Mesenchymal stem cell (in vitro differentiated cells and primary cell): ENCODE measurements at regions not wholly inside any gene's neighbourhood (a gene's known extent, or its start where the extent isn't known, plus 50 kb on each side); places are given as distances from the start of the nearest gene placed in this dataset.

Experiments
- DNase-seq: peaks from one replicate; pipeline ENCODE4 v3.0.0-alpha.2; 2013
- H2AFZ ChIP-seq: one replicate; pipeline ENCODE4 v1.6.1; 2013; ENCODE audit warnings: low read depth, mild to moderate bottlenecking, control low read depth, inconsistent platforms, low read length, moderate library complexity
- H2AK5ac ChIP-seq: 2 replicates; pipeline ENCODE4 v1.6.1; 2013; ENCODE audit warnings: low read length, moderate library complexity, mild to moderate bottlenecking, inconsistent platforms; ENCODE audit not compliant: severe bottlenecking
- H2BK120ac ChIP-seq: one replicate; pipeline ENCODE4 v1.6.1; 2013; ENCODE audit warnings: low read depth, mild to moderate bottlenecking, inconsistent platforms, low read length, moderate library complexity
- H2BK12ac ChIP-seq, 2 experiments: one replicate each; pipeline ENCODE4 v1.6.1; 2013; ENCODE audit warnings: inconsistent platforms in 2 of 2, low read length in 2 of 2, mild to moderate bottlenecking in 2 of 2, moderate library complexity in 2 of 2, control low read depth in 1 of 2
- H2BK15ac ChIP-seq: one replicate; pipeline ENCODE4 v1.6.1; 2013; ENCODE audit warnings: mild to moderate bottlenecking, low read depth, inconsistent platforms; ENCODE audit not compliant: poor library complexity, severe bottlenecking
- H2BK5ac ChIP-seq: 2 replicates; pipeline ENCODE4 v1.6.1; 2013; ENCODE audit warnings: low read depth, mild to moderate bottlenecking, low read length, control low read depth, inconsistent platforms; ENCODE audit not compliant: poor library complexity, severe bottlenecking
- H3K14ac ChIP-seq, 2 experiments: one replicate each; pipeline ENCODE4 v1.6.1; 2013; ENCODE audit warnings: inconsistent platforms in 2 of 2, low read length in 2 of 2, control low read depth in 1 of 2, mild to moderate bottlenecking in 1 of 2, moderate library complexity in 1 of 2
- H3K18ac ChIP-seq, 2 experiments: one replicate each; pipeline ENCODE4 v1.6.1; 2013; ENCODE audit warnings: inconsistent platforms in 2 of 2, low read length in 2 of 2, control low read depth in 1 of 2, low read depth in 1 of 2, mild to moderate bottlenecking in 1 of 2
- H3K23ac ChIP-seq, 2 experiments: one replicate each; pipeline ENCODE4 v1.6.1; 2013; ENCODE audit warnings: inconsistent platforms in 2 of 2, low read length in 2 of 2, mild to moderate bottlenecking in 2 of 2, moderate library complexity in 2 of 2, control low read depth in 1 of 2
- H3K27ac ChIP-seq: 2 replicates; pipeline ENCODE4 v1.5.1; 2013; ENCODE audit warnings: mild to moderate bottlenecking, moderate library complexity, low read length, control low read depth, inconsistent platforms; ENCODE audit not compliant: poor library complexity, severe bottlenecking
- H3K27me3 ChIP-seq, 2 experiments: 2 replicates each; pipeline versions ENCODE4 v1.6.1 to v1.7.0; 2013; ENCODE audit warnings: low read length in 2 of 2, mild to moderate bottlenecking in 2 of 2, moderate library complexity in 2 of 2, control low read depth in 1 of 2, inconsistent platforms in 1 of 2; ENCODE audit not compliant: control insufficient read depth in 1 of 2, insufficient read depth in 1 of 2
- H3K36me3 ChIP-seq, 2 experiments: 2 replicates each; pipeline versions ENCODE4 v1.6.1 to v1.7.0; 2013; ENCODE audit warnings: low read length in 2 of 2, control low read depth in 1 of 2, inconsistent platforms in 1 of 2, low read depth in 1 of 2, mild to moderate bottlenecking in 1 of 2; ENCODE audit not compliant: insufficient read depth in 2 of 2, control insufficient read depth in 1 of 2
- H3K4ac ChIP-seq, 2 experiments: one replicate each; pipeline ENCODE4 v1.6.1; 2013; ENCODE audit warnings: inconsistent platforms in 2 of 2, low read length in 2 of 2, mild to moderate bottlenecking in 2 of 2, moderate library complexity in 2 of 2, control low read depth in 1 of 2, low read depth in 1 of 2
- H3K4me1 ChIP-seq: 2 replicates; pipeline ENCODE4 v1.6.1; 2013; ENCODE audit warnings: low read depth, low read length, control low read depth; ENCODE audit not compliant: control insufficient read depth, insufficient read depth
- H3K4me2 ChIP-seq: 2 replicates; pipeline ENCODE4 v1.6.1; 2013; ENCODE audit warnings: low read length, mild to moderate bottlenecking, inconsistent platforms; ENCODE audit not compliant: poor library complexity, severe bottlenecking
- H3K4me3 ChIP-seq, 2 experiments: 2 replicates each; pipeline versions ENCODE4 v1.5.1 to v1.7.0; 2013; ENCODE audit warnings: low read length in 2 of 2, mild to moderate bottlenecking in 2 of 2, control low read depth in 1 of 2, low read depth in 1 of 2; ENCODE audit not compliant: insufficient read depth in 1 of 2
- H3K79me1 ChIP-seq: replicated peaks from 2 replicates; pipeline ENCODE4 v1.6.1; 2013; ENCODE audit warnings: mild to moderate bottlenecking, control low read depth, low read length, inconsistent platforms; ENCODE audit not compliant: poor library complexity, severe bottlenecking
- H3K9ac ChIP-seq: 2 replicates; pipeline ENCODE4 v1.7.0; 2013; ENCODE audit warnings: mild to moderate bottlenecking, low read length, moderate library complexity
- H3K9me3 ChIP-seq: 2 replicates; pipeline ENCODE4 v1.7.0; 2013; ENCODE audit warnings: mild to moderate bottlenecking, low read length; ENCODE audit not compliant: control insufficient read depth
- H4K8ac ChIP-seq: one replicate; pipeline ENCODE4 v1.6.1; 2013; ENCODE audit warnings: inconsistent platforms, mild to moderate bottlenecking, low read length, moderate library complexity
- H4K91ac ChIP-seq: one replicate; pipeline ENCODE4 v1.6.1; 2013; ENCODE audit warnings: mild to moderate bottlenecking, low read length, inconsistent platforms
- WGBS: methylation state at CpG from one replicate; pipeline ENCODE4 v1.1.7; 2013; ENCODE audit warnings: mixed read lengths; 5-methylcytosine and 5-hydroxymethylcytosine counted together

DNA sequence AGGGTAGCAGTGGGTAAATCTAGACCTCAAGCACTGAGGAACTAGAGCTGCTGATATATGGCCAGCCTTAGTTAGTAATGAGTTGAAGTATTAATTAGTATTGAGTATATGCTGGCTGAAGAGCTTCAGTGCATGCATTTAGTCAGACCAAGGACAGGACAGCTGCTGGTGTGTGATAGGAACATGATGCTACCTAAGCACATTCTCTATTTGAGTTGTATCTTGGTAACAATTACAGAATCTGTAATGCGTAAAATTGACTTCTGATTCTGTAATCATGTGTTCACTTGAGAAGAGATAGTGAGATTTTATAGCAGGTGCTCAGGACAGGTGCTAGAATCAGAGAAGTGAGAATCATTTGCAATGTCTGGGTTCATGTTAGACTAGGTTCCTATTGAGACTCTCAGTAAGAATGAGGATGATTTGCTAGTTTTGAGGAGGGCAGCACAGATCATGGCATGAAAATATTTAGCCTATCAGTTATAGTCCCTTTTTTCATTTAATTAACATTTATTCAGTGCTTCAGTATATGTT, 369.4 kb upstream of the HS3ST5 start:
- H3K4me2 ChIP-seq, result no peak overlapping the region
- no peak overlapping the region for H2BK120ac ChIP-seq
- no peak overlapping the region for H2BK15ac ChIP-seq

GRCh38 chr6:114707081-114707620, 364.3 kb upstream of the HS3ST5 start:
- H3K27ac ChIP-seq, result peak overlapping the region; percentile 72
- peak overlapping the region; percentile 11 for H3K4me2 ChIP-seq
- no peak overlapping the region for H2BK5ac ChIP-seq
- H3K4me1 ChIP-seq, result no peaks in the 10 kb centered on the region
- H3K36me3 ChIP-seq, result no peaks in the 10 kb centered on the region
- H3K9ac ChIP-seq, result no peak overlapping the region
- H2BK120ac ChIP-seq, result no peak overlapping the region
- WGBS, result 81% methylated on average over 5 of the region's 5 CpGs
- no peaks in the 10 kb centered on the region for H3K9me3 ChIP-seq
- H3K18ac ChIP-seq, result no peak overlapping the region
- H3K14ac ChIP-seq, result no peak overlapping the region
- DNase-seq, result no peak
- no peaks in the 10 kb centered on the region for H3K27me3 ChIP-seq
- H2AK5ac ChIP-seq, result no peak overlapping the region
- H3K4ac ChIP-seq, result no peak overlapping the region
- no peak overlapping the region for H3K4me3 ChIP-seq
- H4K91ac ChIP-seq, result no peak overlapping the region
- H2AFZ ChIP-seq, result no peak overlapping the region
- no peak overlapping the region for H2BK15ac ChIP-seq
- H4K8ac ChIP-seq, result no peak overlapping the region
- no peaks in the 10 kb centered on the region for H3K79me1 ChIP-seq
- no peak overlapping the region for H2BK12ac ChIP-seq
- H3K23ac ChIP-seq, result no peak overlapping the region

More for the DNA sequence above, 369.4 kb upstream of the HS3ST5 start:
- DNase-seq, result no peak
- no peaks in the 10 kb centered on the region for H3K9me3 ChIP-seq
- WGBS, result 89% methylated on average over 1 of the region's 1 CpG
- no peak overlapping the region for H4K8ac ChIP-seq
- no peak overlapping the region for H3K4me3 ChIP-seq
- H3K4me1 ChIP-seq, result no peaks in the 10 kb centered on the region
- H3K27ac ChIP-seq, result no peak overlapping the region
- no peak overlapping the region for H2BK12ac ChIP-seq
- no peak overlapping the region for H2BK5ac ChIP-seq
- no peak overlapping the region for H2AK5ac ChIP-seq
- H2AFZ ChIP-seq, result no peak overlapping the region
- H3K36me3 ChIP-seq, result no peaks in the 10 kb centered on the region
- H4K91ac ChIP-seq, result no peak overlapping the region
- no peak overlapping the region for H3K18ac ChIP-seq
- H3K27me3 ChIP-seq, result no peaks in the 10 kb centered on the region
- H3K79me1 ChIP-seq, result no peaks in the 10 kb centered on the region
- H3K9ac ChIP-seq, result no peak overlapping the region
- H3K4ac ChIP-seq, result no peak overlapping the region
- no peak overlapping the region for H3K14ac ChIP-seq
- no peak overlapping the region for H3K23ac ChIP-seq

- Histone ChIP-seq H2BK12ac (no peak overlapping the region), H3K79me1 (no peaks in the 10 kb centered on the region), H2AFZ (no peak overlapping the region), H4K8ac (no peak overlapping the region), H3K27me3 (no peaks in the 10 kb centered on the region), H3K23ac (no peak overlapping the region), H2BK5ac (no peak overlapping the region), H2BK120ac (no peak overlapping the region), H3K4me3 (no peak overlapping the region), H3K18ac (no peak overlapping the region), H3K36me3 (no peaks in the 10 kb centered on the region), H3K9me3 (no peaks in the 10 kb centered on the region), H4K91ac (no peak overlapping the region), H3K4ac (no peak overlapping the region), H2AK5ac (no peak overlapping the region), H2BK15ac (no peak overlapping the region), H3K27ac (no peak overlapping the region), H3K4me2 (no peak overlapping the region), H3K9ac (no peak overlapping the region), H3K4me1 (no peaks in the 10 kb centered on the region), H3K14ac (no peak overlapping the region)
- DNase-seq, result no peak
- WGBS, result 86% methylated on average over 4 of the region's 4 CpGs
Observed at GRCh38 chr6:114690625-114691024, 347.8 kb upstream of the HS3ST5 start.

GRCh38 chr6:114659513-114659912, 316.7 kb upstream of the HS3ST5 start:
- H3K4me3 ChIP-seq, result no peak overlapping the region

More at GRCh38 chr6:114659513-114659912, 316.7 kb upstream of the HS3ST5 start:
- Histone ChIP-seq H3K79me1 (no peaks in the 10 kb centered on the region), H3K4ac (no peak overlapping the region), H4K91ac (no peak overlapping the region), H2BK5ac (no peak overlapping the region), H2AFZ (no peak overlapping the region), H3K36me3 (no peaks in the 10 kb centered on the region), H3K4me1 (no peaks in the 10 kb centered on the region), H2BK12ac (no peak overlapping the region), H3K27me3 (no peaks in the 10 kb centered on the region), H3K27ac (no peak overlapping the region), H2BK15ac (no peak overlapping the region), H2AK5ac (no peak overlapping the region), H3K14ac (no peak overlapping the region), H3K18ac (no peak overlapping the region), H3K4me2 (no peak overlapping the region), H2BK120ac (no peak overlapping the region), H4K8ac (no peak overlapping the region), H3K23ac (no peak overlapping the region), H3K9ac (no peak overlapping the region), H3K9me3 (peaks cover 11% of the 10 kb centered on the region)
- 88% methylated on average over 2 of the region's 2 CpGs for WGBS
- DNase-seq, result no peak
